ENCODE measurements at regions not wholly inside any gene's neighbourhood (a gene's known extent, or its start where the extent isn't known, plus 50 kb on each side); places are given as distances from the start of the nearest gene placed in this dataset.

GRCh38 chrX:33465137-33465536 is 253.8 kb upstream of the DMD start:
- DNase-seq: no peak

- no peak for DNase-seq
Observed at GRCh38 chrX:33457102-33457501, 245.8 kb upstream of the DMD start.

GRCh38 chrX:33447285-33447684 is 235.9 kb upstream of the DMD start:
- no peak for DNase-seq

GRCh38 chrX:33434256-33435092 is 223.1 kb upstream of the DMD start:
- DNase-seq: peak; percentile 39

GRCh38 chrX:33416273-33416805 is 205.0 kb upstream of the DMD start:
- DNase-seq: no peak

GRCh38 chrX:33415459-33415858 is 204.1 kb upstream of the DMD start:
- no peak for DNase-seq

- DNase-seq: no peak
Observed at GRCh38 chrX:33385546-33385945, 174.2 kb upstream of the DMD start.

- no peak for DNase-seq
Observed at GRCh38 chrX:33379839-33380238, 168.5 kb upstream of the DMD start.

GRCh38 chrX:33357606-33358005 is 146.3 kb upstream of the DMD start:
- DNase-seq: no peak

GRCh38 chrX:33339219-33339618 is 127.9 kb upstream of the DMD start:
- DNase-seq: no peak

GRCh38 chrX:33336783-33337182 is 125.4 kb upstream of the DMD start:
- peak; percentile 14 for DNase-seq

GRCh38 chrX:33333271-33333670 is 121.9 kb upstream of the DMD start:
- DNase-seq: no peak

- DNase-seq: no peak
Observed at GRCh38 chrX:33330798-33331197, 119.4 kb upstream of the DMD start.

- no peak for DNase-seq
Observed at GRCh38 chrX:33324099-33324498, 112.8 kb upstream of the DMD start.

GRCh38 chrX:33307911-33308354 is 96.6 kb upstream of the DMD start:
- DNase-seq: no peak

- no peak for DNase-seq
Observed at GRCh38 chrX:33298622-33299021, 87.3 kb upstream of the DMD start.

GRCh38 chrX:33285550-33285949 is 74.2 kb upstream of the DMD start:
- no peak for DNase-seq

GRCh38 chrX:33277046-33277445 is 65.7 kb upstream of the DMD start:
- no peak for DNase-seq

GRCh38 chrX:33273535-33273934 is 62.2 kb upstream of the DMD start:
- DNase-seq: no peak

- no peak for DNase-seq
Observed at GRCh38 chrX:33272986-33273385, 61.6 kb upstream of the DMD start.
